ENCODE measurements at regions not wholly inside any gene's neighbourhood (a gene's known extent, or its start where the extent isn't known, plus 50 kb on each side); places are given as distances from the start of the nearest gene placed in this dataset.

DNA sequence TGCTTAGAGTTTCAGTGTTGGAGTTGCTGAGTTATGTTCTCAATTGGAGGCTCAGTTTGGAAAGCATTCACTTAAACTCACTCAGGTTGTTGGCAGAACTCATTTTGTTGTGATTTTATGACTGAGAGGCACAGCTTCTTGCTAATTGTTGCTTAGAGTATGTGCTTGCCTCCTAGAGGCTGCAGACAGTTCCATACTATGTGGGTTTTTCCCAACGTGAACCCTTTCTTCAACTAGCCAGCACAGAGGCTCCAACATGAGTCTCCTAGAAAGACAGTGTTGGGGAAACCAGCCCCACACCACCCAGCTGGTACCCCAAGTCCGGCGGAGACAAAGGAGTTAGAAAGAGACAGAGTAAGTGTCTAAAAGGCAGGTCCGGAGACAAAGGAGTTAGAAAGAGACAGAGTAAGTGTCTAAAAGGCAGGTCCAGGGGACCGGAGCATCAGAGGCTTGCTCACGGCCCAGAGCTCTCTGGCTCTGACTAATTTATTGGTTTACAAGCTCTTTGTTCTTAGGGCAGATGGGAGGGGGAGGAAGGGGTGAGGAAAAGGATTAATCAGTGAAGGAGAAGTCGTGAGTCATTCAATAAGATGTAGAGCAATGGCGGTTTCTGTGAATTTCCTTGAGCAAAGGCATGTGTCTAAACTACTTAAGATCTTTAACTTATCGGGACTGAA lies 999.7 kb upstream of the LRRTM1 start:
- H3K27me3 ChIP-seq (ENCODE audit: control insufficient read depth, insufficient read depth, low read length), result no peaks in the 10 kb centered on the region
- H3K4me1 ChIP-seq (ENCODE audit: control insufficient read depth, insufficient read depth, low read length), result no peaks in the 10 kb centered on the region
- peaks cover 10% of the 10 kb centered on the region for H3K9me3 ChIP-seq (ENCODE audit: control insufficient read depth, insufficient read depth, low read length)
- no peak for DNase-seq
- H3K4me3 ChIP-seq (ENCODE audit: low read length), result no peak overlapping the region
- WGBS (ENCODE audit: insufficient coverage), result 70% methylated on average over 9 of the region's 9 CpGs
- ATAC-seq, result no peak
- H3K36me3 Mint-ChIP-seq, result no peaks in the 10 kb centered on the region
- H3K4me3 Mint-ChIP-seq, result no peak overlapping the region
- intact Hi-C loops (cut with micrococcal nuclease), result no loop called here
- H3K27me3 Mint-ChIP-seq (ENCODE audit: low read depth in 2 of 2), result no peaks in the 10 kb centered on the region
- TF ChIP-seq, protein P1, sequence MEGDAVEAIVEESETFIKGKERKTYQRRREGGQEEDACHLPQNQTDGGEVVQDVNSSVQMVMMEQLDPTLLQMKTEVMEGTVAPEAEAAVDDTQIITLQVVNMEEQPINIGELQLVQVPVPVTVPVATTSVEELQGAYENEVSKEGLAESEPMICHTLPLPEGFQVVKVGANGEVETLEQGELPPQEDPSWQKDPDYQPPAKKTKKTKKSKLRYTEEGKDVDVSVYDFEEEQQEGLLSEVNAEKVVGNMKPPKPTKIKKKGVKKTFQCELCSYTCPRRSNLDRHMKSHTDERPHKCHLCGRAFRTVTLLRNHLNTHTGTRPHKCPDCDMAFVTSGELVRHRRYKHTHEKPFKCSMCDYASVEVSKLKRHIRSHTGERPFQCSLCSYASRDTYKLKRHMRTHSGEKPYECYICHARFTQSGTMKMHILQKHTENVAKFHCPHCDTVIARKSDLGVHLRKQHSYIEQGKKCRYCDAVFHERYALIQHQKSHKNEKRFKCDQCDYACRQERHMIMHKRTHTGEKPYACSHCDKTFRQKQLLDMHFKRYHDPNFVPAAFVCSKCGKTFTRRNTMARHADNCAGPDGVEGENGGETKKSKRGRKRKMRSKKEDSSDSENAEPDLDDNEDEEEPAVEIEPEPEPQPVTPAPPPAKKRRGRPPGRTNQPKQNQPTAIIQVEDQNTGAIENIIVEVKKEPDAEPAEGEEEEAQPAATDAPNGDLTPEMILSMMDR (IDR thresholded peaks at IDR 0.05), result no peak
- no peak overlapping the region for H3K27ac Mint-ChIP-seq
- no peak overlapping the region for H3K27ac ChIP-seq (ENCODE audit: low read length)
- H3K9me3 Mint-ChIP-seq, result peaks cover 11 to 31% of the 10 kb centered on the region in 2 donors
- H3K36me3 ChIP-seq (ENCODE audit: control insufficient read depth, insufficient read depth, low read length), result no peaks in the 10 kb centered on the region
- no peaks in the 10 kb centered on the region for H3K4me1 Mint-ChIP-seq

DNA sequence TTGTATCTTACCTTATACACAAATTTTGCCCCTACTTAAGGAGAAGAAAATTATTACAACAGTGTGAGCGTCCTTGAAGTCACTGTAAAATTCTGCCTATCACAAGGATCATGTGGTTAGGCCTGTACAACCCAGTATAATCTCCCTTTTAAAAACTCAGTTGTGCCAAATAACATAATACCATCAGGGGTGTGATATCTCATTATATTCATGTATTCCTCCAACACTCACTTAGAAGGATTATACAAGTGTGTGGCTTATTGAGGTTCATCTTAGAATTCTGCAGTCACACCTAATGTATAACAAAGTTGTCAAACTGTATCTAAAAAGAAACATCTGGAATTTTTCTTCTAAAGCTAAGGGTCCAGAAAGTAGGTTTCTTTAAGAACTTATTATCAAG lies 998.8 kb upstream of the LRRTM1 start:
- WGBS (ENCODE audit: insufficient coverage), result 40% methylated on average over 1 of the region's 1 CpG
- intact Hi-C loops (cut with micrococcal nuclease), result no loop called here
- Mint-ChIP-seq H3K4me3 (no peak overlapping the region), H3K27me3 (ENCODE audit: low read depth in 2 of 2) (no peaks in the 10 kb centered on the region), H3K27ac (no peak overlapping the region), H3K36me3 (no peaks in the 10 kb centered on the region), H3K4me1 (no peaks in the 10 kb centered on the region), H3K9me3 (peaks cover 11 to 31% of the 10 kb centered on the region in 2 donors)
- TF ChIP-seq, protein P1 (IDR thresholded peaks at IDR 0.05), result no peak
- DNase-seq (no peak), ATAC-seq (no peak)
- Histone ChIP-seq H3K4me3 (ENCODE audit: low read length) (no peak overlapping the region), H3K9me3 (ENCODE audit: control insufficient read depth, insufficient read depth, low read length) (peaks cover 10% of the 10 kb centered on the region), H3K27ac (ENCODE audit: low read length) (no peak overlapping the region), H3K4me1 (ENCODE audit: control insufficient read depth, insufficient read depth, low read length) (no peaks in the 10 kb centered on the region), H3K27me3 (ENCODE audit: control insufficient read depth, insufficient read depth, low read length) (no peaks in the 10 kb centered on the region), H3K36me3 (ENCODE audit: control insufficient read depth, insufficient read depth, low read length) (no peaks in the 10 kb centered on the region)

DNA sequence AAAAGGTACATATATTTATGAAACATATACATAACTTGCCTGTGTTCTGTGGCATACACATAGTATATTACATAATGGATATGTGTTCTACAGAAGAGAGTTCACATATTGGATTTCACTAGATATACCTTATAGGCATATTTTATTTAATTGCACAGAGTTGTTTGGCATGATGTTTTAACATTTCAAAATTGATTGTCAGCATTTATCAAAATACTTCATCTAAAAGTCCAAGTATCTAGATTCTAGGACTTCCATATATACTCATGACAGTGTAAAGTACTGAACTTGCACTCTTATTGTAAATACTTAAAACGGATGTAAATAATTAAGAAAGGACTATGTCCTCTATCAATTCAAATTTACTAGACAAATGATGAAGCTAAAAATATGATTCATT lies 995.3 kb upstream of the LRRTM1 start:
- peaks cover 10 to 25% of the 10 kb centered on the region in 2 donors for H3K9me3 Mint-ChIP-seq
- WGBS (ENCODE audit: insufficient coverage), result no CpG with 5 or more reads among the region's 1 CpG

More for the DNA sequence above, 995.3 kb upstream of the LRRTM1 start:
- ATAC-seq (no peak), DNase-seq (no peak)
- no peaks in the 10 kb centered on the region for H3K4me1 ChIP-seq (ENCODE audit: control insufficient read depth, insufficient read depth, low read length)
- TF ChIP-seq, protein P1 (IDR thresholded peaks at IDR 0.05), result no peak
- H3K4me3 ChIP-seq (ENCODE audit: low read length), result no peak overlapping the region
- no peak overlapping the region for H3K27ac Mint-ChIP-seq
- no peaks in the 10 kb centered on the region for H3K27me3 ChIP-seq (ENCODE audit: control insufficient read depth, insufficient read depth, low read length)
- H3K36me3 ChIP-seq (ENCODE audit: control insufficient read depth, insufficient read depth, low read length), result no peaks in the 10 kb centered on the region
- no peak overlapping the region for H3K4me3 Mint-ChIP-seq
- intact Hi-C loops (cut with micrococcal nuclease), result no loop called here
- no peaks in the 10 kb centered on the region for H3K27me3 Mint-ChIP-seq (ENCODE audit: low read depth in 2 of 2)
- peaks cover 7% of the 10 kb centered on the region for H3K9me3 ChIP-seq (ENCODE audit: control insufficient read depth, insufficient read depth, low read length)
- H3K36me3 Mint-ChIP-seq, result no peaks in the 10 kb centered on the region
- no peak overlapping the region for H3K27ac ChIP-seq (ENCODE audit: low read length)
- no peaks in the 10 kb centered on the region for H3K4me1 Mint-ChIP-seq

All from natural killer cell (primary cell).